GM12865 (cell line): ENCODE measurements at regions not wholly inside any gene's neighbourhood (a gene's known extent, or its start where the extent isn't known, plus 50 kb on each side); places are given as distances from the start of the nearest gene placed in this dataset.

ENCODE experiments used
- DNase-seq: peaks from one replicate; pipeline ENCODE4 v3.0.0; 2010; ENCODE audit warnings: low read depth
- H3K4me3 ChIP-seq: 2 replicates; pipeline ENCODE4 v1.5.1; 2011; ENCODE audit warnings: mild to moderate bottlenecking, low read depth, low read length, control low read depth
- TF ChIP-seq, protein P1 (sequence below): IDR thresholded peaks from 2 replicates; pipeline ENCODE4 v1.5.1; 2011; ENCODE audit warnings: low read length, control low read depth, low read depth, inconsistent platforms; ENCODE audit not compliant: insufficient read depth; ENCODE audit errors: missing control alignments

DNA sequence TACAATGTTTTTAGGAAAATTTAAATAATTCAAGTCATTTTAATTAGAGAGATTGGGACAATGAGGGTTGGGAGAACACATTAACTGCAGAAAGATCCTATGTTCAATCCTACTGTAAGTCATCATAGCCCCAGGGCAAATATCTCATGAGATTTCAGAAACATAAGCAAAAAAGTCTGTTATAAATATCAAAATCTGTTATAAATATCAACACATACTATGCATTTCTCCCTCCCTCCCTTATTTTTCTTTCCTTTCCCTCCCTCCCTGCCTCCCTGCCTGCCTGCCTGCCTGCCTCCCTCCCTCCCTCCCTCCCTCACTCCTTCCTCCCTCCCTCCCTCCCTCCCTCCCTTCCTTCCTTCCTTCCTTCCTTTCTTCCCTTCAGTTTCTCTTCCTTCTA lies 267.3 kb upstream of the SASH1 start:
- no peak overlapping the region for H3K4me3 ChIP-seq
- TF ChIP-seq, protein P1, sequence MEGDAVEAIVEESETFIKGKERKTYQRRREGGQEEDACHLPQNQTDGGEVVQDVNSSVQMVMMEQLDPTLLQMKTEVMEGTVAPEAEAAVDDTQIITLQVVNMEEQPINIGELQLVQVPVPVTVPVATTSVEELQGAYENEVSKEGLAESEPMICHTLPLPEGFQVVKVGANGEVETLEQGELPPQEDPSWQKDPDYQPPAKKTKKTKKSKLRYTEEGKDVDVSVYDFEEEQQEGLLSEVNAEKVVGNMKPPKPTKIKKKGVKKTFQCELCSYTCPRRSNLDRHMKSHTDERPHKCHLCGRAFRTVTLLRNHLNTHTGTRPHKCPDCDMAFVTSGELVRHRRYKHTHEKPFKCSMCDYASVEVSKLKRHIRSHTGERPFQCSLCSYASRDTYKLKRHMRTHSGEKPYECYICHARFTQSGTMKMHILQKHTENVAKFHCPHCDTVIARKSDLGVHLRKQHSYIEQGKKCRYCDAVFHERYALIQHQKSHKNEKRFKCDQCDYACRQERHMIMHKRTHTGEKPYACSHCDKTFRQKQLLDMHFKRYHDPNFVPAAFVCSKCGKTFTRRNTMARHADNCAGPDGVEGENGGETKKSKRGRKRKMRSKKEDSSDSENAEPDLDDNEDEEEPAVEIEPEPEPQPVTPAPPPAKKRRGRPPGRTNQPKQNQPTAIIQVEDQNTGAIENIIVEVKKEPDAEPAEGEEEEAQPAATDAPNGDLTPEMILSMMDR: no peak
- no peak for DNase-seq

DNA sequence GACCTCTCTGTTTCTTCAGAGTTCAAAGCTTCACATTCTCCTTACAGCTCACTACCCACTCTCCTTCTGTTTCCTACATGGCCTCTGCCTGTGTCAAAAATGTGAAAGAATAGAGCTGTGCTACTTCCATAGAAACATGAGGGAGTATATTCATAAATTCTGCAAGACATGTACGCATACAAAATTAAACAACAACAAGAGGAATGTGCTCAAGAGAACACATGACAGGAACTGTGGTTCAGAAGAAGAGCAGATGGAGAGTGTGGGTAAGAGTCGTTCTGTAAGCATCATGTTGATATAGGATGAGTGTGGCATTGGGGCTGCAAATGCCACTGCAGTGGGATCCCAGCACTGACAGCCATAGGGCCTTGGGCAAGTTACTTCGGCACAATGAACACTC lies 266.6 kb upstream of the SASH1 start:
- H3K4me3 ChIP-seq: no peak overlapping the region
- TF ChIP-seq, protein P1: no peak

DNA sequence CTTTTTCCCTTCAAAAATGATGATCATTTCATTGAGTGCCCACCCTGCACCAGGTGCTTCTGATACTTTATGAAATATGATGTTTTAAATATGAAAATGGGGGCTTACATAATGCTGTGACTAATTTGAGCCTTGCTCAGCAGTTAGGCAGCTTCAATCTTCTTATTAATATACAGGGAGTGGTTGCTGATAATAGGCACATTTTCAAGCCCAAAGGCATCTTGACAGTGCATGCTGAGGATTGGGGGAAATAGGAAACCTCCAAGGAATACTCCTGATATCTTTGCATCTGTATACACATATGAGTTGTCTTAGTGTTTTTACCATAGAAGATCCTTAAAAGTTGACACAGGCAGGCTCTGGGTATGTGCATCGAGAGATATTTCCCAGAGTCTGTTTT lies 262.3 kb upstream of the SASH1 start:
- no peak overlapping the region for H3K4me3 ChIP-seq
- TF ChIP-seq, protein P1: no peak
- no peak for DNase-seq

More for the DNA sequence above, 266.6 kb upstream of the SASH1 start:
- DNase-seq: no peak

DNA sequence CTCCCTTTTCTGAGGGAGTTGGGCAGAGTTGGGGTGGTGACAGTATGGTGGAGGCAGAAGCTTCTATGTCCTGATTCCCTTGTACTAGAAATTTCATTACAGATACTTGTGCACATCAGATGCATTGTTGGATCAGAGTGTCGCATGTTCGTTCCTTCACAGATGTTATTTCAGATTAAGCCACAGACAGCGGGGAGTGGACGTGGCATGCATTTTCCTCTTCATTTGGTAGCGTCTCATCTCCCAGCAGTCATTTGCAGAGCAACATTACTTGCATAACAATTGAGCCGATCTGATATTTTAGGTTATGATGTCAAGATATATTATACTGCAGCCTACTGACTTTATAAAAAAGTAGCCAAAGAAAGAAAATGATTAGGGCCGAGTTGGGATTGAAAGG lies 261.6 kb upstream of the SASH1 start:
- TF ChIP-seq, protein P1: no peak
- no peak overlapping the region for H3K4me3 ChIP-seq
- DNase-seq: no peak

DNA sequence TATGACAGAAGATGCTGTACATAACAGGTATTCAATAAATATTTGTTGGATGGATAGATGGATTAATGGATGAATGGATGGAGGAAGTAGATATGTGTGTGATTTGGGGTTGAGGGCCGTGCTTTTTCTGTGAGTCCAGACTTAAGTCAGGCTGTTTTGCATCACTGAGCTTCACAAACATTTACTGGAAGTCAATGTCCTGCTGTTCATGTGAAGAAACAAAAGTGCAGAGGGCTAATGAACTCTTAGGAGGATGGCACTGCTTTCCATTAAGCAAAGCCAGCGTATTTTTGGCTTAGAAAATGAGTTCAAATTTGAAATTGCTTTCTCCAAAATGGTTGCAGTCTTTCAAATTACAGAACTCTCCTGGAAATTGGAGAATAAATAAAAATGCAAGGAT lies 260.6 kb upstream of the SASH1 start:
- no peak overlapping the region for H3K4me3 ChIP-seq
- DNase-seq: no peak
- TF ChIP-seq, protein P1: no peak

DNA sequence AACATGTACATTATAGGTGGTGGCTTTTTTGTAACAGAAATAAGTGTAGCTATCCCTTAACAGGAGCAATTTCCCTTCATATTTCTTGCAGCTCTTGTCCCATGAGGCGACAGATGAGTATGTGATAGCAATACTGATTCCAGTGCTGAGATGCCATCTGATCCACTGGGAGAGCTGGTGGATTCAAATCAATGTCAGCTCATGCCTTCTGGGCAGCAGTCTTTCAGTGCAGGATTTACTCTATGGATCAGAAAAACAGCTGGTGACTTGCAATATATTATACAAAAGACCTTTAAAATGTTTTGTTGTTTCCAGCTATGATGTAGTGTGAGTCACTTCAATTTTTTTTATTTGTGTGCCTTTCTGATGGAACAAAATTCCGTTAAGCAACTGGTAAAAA lies 259.9 kb upstream of the SASH1 start:
- no peak for DNase-seq
- H3K4me3 ChIP-seq: no peak overlapping the region
- TF ChIP-seq, protein P1: no peak

DNA sequence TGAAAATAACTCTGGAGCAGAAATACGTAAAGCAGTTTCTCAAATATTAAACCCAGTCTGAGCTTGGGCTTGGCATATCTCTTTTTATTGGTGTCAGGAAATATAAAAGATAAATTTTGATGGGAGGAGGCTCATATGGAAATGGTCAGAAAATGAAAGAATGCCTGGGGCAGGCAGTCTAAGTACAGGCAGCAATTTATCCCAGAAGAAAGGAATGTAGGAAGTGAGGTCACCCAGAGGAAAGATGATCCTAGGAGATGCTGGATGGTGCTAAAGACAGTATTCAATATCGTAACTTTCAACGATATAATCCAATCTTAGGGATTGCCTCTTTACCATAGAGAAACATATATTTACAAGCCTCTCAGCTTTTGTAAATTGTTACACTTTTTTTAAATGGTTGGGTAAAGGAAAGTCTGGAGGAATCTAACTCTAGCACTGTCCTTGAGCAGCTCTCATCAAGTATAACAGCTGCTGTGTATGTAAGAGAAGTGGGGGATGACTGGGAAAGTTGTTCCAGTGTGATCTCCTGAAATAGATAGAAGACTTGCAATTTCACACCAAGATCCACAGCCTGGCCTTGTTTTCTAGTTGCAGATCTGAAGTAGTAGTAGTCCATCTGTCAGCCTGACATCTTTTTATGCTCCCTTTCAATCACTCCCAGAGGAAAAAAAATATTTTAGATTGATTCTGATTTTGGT lies 256.9 kb upstream of the SASH1 start:
- TF ChIP-seq, protein P1: no peak
- DNase-seq: no peak
- H3K4me3 ChIP-seq: no peak overlapping the region
